Mesothelial cell of epicardium (in vitro differentiated cells): ENCODE measurements at regions not wholly inside any gene's neighbourhood (a gene's known extent, or its start where the extent isn't known, plus 50 kb on each side); places are given as distances from the start of the nearest gene placed in this dataset.

ENCODE experiments used
- DNase-seq, 2 experiments: peaks; one replicate each; pipeline ENCODE4 v3.0.0; 2021; ENCODE audit warnings: low spot score in 2 of 2; ENCODE audit not compliant: unreplicated experiment in 2 of 2
- H3K27ac Mint-ChIP-seq: 2 replicates; pipeline ENCODE4 v1.8.0; 2021; ENCODE audit warnings: mixed read lengths
- H3K27me3 Mint-ChIP-seq: 2 replicates; pipeline ENCODE4 v1.8.0; 2021; ENCODE audit warnings: low read depth, mixed read lengths
- H3K36me3 Mint-ChIP-seq: 2 replicates; pipeline ENCODE4 v1.8.0; 2021; ENCODE audit warnings: mixed read lengths
- H3K4me1 Mint-ChIP-seq: 2 replicates; pipeline ENCODE4 v1.8.0; 2021; ENCODE audit warnings: mixed read lengths
- H3K4me3 Mint-ChIP-seq: 2 replicates; pipeline ENCODE4 v1.8.0; 2021; ENCODE audit warnings: mild to moderate bottlenecking, moderate library complexity, mixed read lengths
- H3K9me3 Mint-ChIP-seq: 2 replicates; pipeline ENCODE4 v1.8.0; 2021; ENCODE audit warnings: mixed read lengths
- TF ChIP-seq, protein P1 (sequence below): fragments of 200-600 bp; sonication (generic); IDR thresholded peaks from one replicate; pipeline ENCODE4 v1.5.0; 2021; ENCODE audit warnings: antibody characterized with exemption; ENCODE audit not compliant: unreplicated experiment

DNA sequence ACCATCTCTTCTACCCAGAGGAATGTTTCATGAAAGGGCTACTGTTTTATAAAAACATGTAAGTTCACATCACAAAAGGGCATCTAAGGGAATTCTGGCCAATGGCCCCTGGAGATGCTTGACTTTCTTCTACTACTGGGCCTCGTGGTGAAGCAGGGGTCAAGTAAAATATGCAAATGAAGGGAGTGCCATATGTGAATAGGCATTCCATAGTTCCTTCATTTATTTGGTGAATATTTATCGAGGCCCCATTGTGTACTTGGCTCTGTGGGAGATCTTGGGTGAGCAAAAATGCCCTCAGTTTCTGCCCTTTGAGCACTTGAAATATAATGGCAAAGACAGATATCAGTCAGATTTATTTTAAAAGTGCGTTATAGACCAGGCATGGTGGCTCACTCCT, 101.3 kb upstream of the CACNA2D3 start:
- no peaks in the 10 kb centered on the region for H3K36me3 Mint-ChIP-seq
- TF ChIP-seq, protein P1, sequence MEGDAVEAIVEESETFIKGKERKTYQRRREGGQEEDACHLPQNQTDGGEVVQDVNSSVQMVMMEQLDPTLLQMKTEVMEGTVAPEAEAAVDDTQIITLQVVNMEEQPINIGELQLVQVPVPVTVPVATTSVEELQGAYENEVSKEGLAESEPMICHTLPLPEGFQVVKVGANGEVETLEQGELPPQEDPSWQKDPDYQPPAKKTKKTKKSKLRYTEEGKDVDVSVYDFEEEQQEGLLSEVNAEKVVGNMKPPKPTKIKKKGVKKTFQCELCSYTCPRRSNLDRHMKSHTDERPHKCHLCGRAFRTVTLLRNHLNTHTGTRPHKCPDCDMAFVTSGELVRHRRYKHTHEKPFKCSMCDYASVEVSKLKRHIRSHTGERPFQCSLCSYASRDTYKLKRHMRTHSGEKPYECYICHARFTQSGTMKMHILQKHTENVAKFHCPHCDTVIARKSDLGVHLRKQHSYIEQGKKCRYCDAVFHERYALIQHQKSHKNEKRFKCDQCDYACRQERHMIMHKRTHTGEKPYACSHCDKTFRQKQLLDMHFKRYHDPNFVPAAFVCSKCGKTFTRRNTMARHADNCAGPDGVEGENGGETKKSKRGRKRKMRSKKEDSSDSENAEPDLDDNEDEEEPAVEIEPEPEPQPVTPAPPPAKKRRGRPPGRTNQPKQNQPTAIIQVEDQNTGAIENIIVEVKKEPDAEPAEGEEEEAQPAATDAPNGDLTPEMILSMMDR = no peak
- H3K9me3 Mint-ChIP-seq = peaks cover 22% of the 10 kb centered on the region
- H3K27me3 Mint-ChIP-seq = peaks cover 2% of the 10 kb centered on the region
- H3K4me1 Mint-ChIP-seq = peaks cover 4% of the 10 kb centered on the region
- DNase-seq = no peak
- no peak overlapping the region for H3K4me3 Mint-ChIP-seq
- H3K27ac Mint-ChIP-seq = no peak overlapping the region

DNA sequence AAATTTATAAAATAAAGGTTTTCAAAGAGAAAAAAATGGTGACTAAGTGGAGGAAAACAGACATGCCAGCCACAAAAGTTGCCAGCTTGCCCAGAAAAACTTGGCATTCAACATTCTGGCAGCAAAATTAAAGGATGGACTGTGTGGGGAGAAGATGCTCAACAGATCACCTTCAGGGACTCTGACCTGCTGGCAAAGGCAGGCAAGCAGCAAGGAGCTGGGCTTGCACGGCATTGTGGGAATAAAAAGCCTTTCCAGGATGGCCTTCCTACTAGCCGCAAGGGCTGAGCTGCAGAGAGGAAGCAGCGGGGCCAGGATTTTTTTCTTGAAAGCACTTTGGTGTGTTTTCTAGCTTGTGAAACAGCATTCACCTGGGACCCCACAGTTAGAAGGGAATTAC, 101.9 kb upstream of the CACNA2D3 start:
- peaks cover 4% of the 10 kb centered on the region for H3K4me1 Mint-ChIP-seq
- H3K27ac Mint-ChIP-seq = no peak overlapping the region
- H3K9me3 Mint-ChIP-seq = peaks cover 22% of the 10 kb centered on the region
- H3K27me3 Mint-ChIP-seq = peaks cover 2% of the 10 kb centered on the region
- no peak overlapping the region for H3K4me3 Mint-ChIP-seq
- TF ChIP-seq, protein P1 = no peak
- no peaks in the 10 kb centered on the region for H3K36me3 Mint-ChIP-seq
- DNase-seq = no peak

DNA sequence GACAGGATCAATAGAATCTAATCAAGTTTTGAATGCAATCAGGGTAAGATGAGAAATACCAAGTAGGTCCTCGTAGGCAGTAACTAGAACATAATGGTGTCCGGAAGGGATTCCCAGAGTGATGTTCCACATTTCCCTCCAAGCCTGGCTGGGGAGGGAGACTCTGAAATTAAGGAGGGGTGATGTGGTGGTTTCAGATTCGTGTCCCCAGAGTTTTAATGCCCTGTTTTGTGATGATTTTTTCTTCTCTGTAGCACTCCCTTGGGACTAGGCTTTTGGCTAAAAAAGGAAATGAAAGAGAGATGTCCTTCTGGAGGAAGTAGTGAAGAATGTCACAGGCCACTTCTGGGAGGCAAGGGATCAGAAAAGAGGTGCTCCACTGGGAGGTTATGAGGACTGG, 108.3 kb upstream of the CACNA2D3 start:
- H3K36me3 Mint-ChIP-seq = no peaks in the 10 kb centered on the region
- H3K27ac Mint-ChIP-seq = no peak overlapping the region
- no peak for DNase-seq
- TF ChIP-seq, protein P1 = no peak
- no peaks in the 10 kb centered on the region for H3K4me1 Mint-ChIP-seq
- peaks cover 3% of the 10 kb centered on the region for H3K27me3 Mint-ChIP-seq
- no peak overlapping the region for H3K4me3 Mint-ChIP-seq
- H3K9me3 Mint-ChIP-seq = peaks cover 8% of the 10 kb centered on the region

GRCh38 chr3:54008744-54009143, 113.6 kb upstream of the CACNA2D3 start:
- no peak overlapping the region for H3K4me3 Mint-ChIP-seq
- H3K36me3 Mint-ChIP-seq = no peaks in the 10 kb centered on the region
- no peaks in the 10 kb centered on the region for H3K27me3 Mint-ChIP-seq
- no peak for DNase-seq
- no peak overlapping the region for H3K27ac Mint-ChIP-seq
- no peaks in the 10 kb centered on the region for H3K9me3 Mint-ChIP-seq
- no peaks in the 10 kb centered on the region for H3K4me1 Mint-ChIP-seq
- TF ChIP-seq, protein P1 = no peak

- Mint-ChIP-seq H3K27me3 (no peaks in the 10 kb centered on the region), H3K4me3 (no peak overlapping the region), H3K36me3 (no peaks in the 10 kb centered on the region), H3K27ac (no peak overlapping the region), H3K4me1 (no peaks in the 10 kb centered on the region), H3K9me3 (no peaks in the 10 kb centered on the region)
- DNase-seq = no peak
- TF ChIP-seq, protein P1 = no peak
Observed at GRCh38 chr3:54008099-54008498, 114.3 kb upstream of the CACNA2D3 start.

- TF ChIP-seq, protein P1 = no peak
- no peak for DNase-seq
- Mint-ChIP-seq H3K27ac (no peak overlapping the region), H3K4me3 (no peak overlapping the region), H3K36me3 (no peaks in the 10 kb centered on the region), H3K9me3 (no peaks in the 10 kb centered on the region), H3K4me1 (no peaks in the 10 kb centered on the region), H3K27me3 (peaks cover 3% of the 10 kb centered on the region)
Observed at GRCh38 chr3:54004335-54004734, 112.7 kb upstream of the SELENOK start.
